ENCODE measurements at regions not wholly inside any gene's neighbourhood (a gene's known extent, or its start where the extent isn't known, plus 50 kb on each side); places are given as distances from the start of the nearest gene placed in this dataset.

DNA sequence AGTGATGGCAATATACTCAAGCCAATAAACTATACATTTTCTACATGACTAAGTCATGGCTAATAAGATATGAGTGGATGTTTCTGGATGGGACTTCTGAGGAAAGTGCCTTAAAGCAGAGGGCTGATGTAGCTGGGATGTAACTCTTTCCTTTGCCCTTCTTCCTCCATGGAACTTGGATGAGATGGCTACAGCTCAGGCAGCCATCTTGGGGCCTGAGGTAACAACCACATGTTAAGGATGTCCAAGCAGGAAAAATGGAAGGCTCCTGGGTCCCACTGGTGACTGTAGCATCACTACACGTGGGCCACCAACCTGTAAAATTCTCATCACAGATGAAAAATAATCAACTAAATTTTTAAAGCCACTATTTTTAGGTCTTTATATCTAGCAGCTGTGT lies 54.4 kb upstream of the GRIP1 start:
- TF ChIP-seq ZNF274 (IDR thresholded peaks at IDR 0.05; ENCODE audit: low read depth, low read length) (no peak), YY1 (IDR thresholded peaks at IDR 0.05; ENCODE audit: insufficient read depth, insufficient read length) (no peak), SUZ12 (IDR thresholded peaks at IDR 0.05; ENCODE audit: extremely low read depth, insufficient read depth, insufficient read length) (no peak)

All from NT2/D1 (cell line).